Activated B cell treated with CpG ODN at 0.5 μM for 24 hours (primary cell): ENCODE measurements at regions not wholly inside any gene's neighbourhood (a gene's known extent, or its start where the extent isn't known, plus 50 kb on each side); places are given as distances from the start of the nearest gene placed in this dataset.

ENCODE experiments used
- ATAC-seq: fragments of 200-7000 bp; cut with Tn5 transposase; one replicate; pipeline ENCODE4 v1.10.0; 2021; ENCODE audit warnings: low read depth, mild to moderate bottlenecking, moderate library complexity
- CTCF ChIA-PET: fragments of 350-600 bp; sonication (Branson Sonifier 250); formaldehyde crosslinking; loops from one replicate; lab custom pipeline; 2021; ENCODE audit warnings: antibody characterized with exemption; lab: Charles Lee
- POLR2A ChIA-PET: fragments of 350-600 bp; sonication (Branson Sonifier 250); formaldehyde crosslinking; loops from one replicate; lab custom pipeline; 2021; ENCODE audit warnings: antibody characterized with exemption; lab: Charles Lee
- DNase-seq: peaks from one replicate; pipeline ENCODE4 v3.0.0; 2022
- H3K27ac Mint-ChIP-seq: one replicate; pipeline ENCODE4 v1.8.0; 2020; ENCODE audit warnings: mixed read lengths
- H3K27me3 Mint-ChIP-seq: one replicate; pipeline ENCODE4 v1.8.0; 2021; ENCODE audit warnings: mixed read lengths
- H3K36me3 Mint-ChIP-seq: one replicate; pipeline ENCODE4 v1.8.0; 2021; ENCODE audit warnings: low read depth, mixed read lengths
- H3K4me1 Mint-ChIP-seq: one replicate; pipeline ENCODE4 v1.8.0; 2021; ENCODE audit warnings: mixed read lengths
- H3K4me3 Mint-ChIP-seq: one replicate; pipeline ENCODE4 v1.8.0; 2020; ENCODE audit warnings: mild to moderate bottlenecking, mixed read lengths
- H3K9me3 Mint-ChIP-seq: one replicate; pipeline ENCODE4 v1.8.0; 2020; ENCODE audit warnings: mixed read lengths
- intact Hi-C: fragments of 100-400 bp; cut with micrococcal nuclease; formaldehyde crosslinking; loops from one replicate; pipeline ENCODE4 v1.15.1; 2024
- TF ChIP-seq, protein P1 (sequence below): fragments of 200-600 bp; IDR thresholded peaks from one replicate; pipeline ENCODE4 v1.8.0; 2022; ENCODE audit warnings: antibody characterized with exemption, mild to moderate bottlenecking

- no peaks in the 10 kb centered on the region for H3K27me3 Mint-ChIP-seq
- ChIA-PET CTCF (no interaction called here), POLR2A (no interaction called here)
- no peak for ATAC-seq
- H3K9me3 Mint-ChIP-seq = no peaks in the 10 kb centered on the region
- TF ChIP-seq, protein P1, sequence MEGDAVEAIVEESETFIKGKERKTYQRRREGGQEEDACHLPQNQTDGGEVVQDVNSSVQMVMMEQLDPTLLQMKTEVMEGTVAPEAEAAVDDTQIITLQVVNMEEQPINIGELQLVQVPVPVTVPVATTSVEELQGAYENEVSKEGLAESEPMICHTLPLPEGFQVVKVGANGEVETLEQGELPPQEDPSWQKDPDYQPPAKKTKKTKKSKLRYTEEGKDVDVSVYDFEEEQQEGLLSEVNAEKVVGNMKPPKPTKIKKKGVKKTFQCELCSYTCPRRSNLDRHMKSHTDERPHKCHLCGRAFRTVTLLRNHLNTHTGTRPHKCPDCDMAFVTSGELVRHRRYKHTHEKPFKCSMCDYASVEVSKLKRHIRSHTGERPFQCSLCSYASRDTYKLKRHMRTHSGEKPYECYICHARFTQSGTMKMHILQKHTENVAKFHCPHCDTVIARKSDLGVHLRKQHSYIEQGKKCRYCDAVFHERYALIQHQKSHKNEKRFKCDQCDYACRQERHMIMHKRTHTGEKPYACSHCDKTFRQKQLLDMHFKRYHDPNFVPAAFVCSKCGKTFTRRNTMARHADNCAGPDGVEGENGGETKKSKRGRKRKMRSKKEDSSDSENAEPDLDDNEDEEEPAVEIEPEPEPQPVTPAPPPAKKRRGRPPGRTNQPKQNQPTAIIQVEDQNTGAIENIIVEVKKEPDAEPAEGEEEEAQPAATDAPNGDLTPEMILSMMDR = no peak
- H3K36me3 Mint-ChIP-seq = no peaks in the 10 kb centered on the region
- DNase-seq = no peak
- intact Hi-C loops = loop anchor here (1.0 to 10.0 kb wide), 3 partner anchors 137 to 1263 kb away; partner anchors contain the start of gene SMARCA2
- peak overlapping the region; percentile 95 for H3K27ac Mint-ChIP-seq
- H3K4me1 Mint-ChIP-seq = peaks cover 27% of the 10 kb centered on the region
- H3K4me3 Mint-ChIP-seq = no peak overlapping the region
Measured at GRCh38 chr9:1877951-1878350, 137.2 kb upstream of the SMARCA2 start.

- no peak overlapping the region for H3K4me3 Mint-ChIP-seq
- POLR2A ChIA-PET = interaction anchor here (1.0 to 3.1 kb wide), 6 partner anchors 9 to 1648 kb away, joined by 3 to 25 read pairs (median 9); partner anchors contain the start of gene SMARCA2
- H3K9me3 Mint-ChIP-seq = no peaks in the 10 kb centered on the region
- no peak overlapping the region for H3K27ac Mint-ChIP-seq
- CTCF ChIA-PET = interaction anchor here (0.9 to 3.0 kb wide), 2 partner anchors 9 to 61 kb away, joined by 3 to 12 read pairs; no protein-coding TSS in a partner anchor
- no peaks in the 10 kb centered on the region for H3K27me3 Mint-ChIP-seq
- no peaks in the 10 kb centered on the region for H3K36me3 Mint-ChIP-seq
- H3K4me1 Mint-ChIP-seq = peaks cover 27% of the 10 kb centered on the region
- DNase-seq = no peak
- intact Hi-C loops = loop anchor here (1.0 to 10.0 kb wide), 3 partner anchors 136 to 1264 kb away; partner anchors contain the start of gene SMARCA2
- TF ChIP-seq, protein P1 = no peak
- peak; percentile 36 for ATAC-seq
Measured at GRCh38 chr9:1878811-1879210, 136.3 kb upstream of the SMARCA2 start.

DNA sequence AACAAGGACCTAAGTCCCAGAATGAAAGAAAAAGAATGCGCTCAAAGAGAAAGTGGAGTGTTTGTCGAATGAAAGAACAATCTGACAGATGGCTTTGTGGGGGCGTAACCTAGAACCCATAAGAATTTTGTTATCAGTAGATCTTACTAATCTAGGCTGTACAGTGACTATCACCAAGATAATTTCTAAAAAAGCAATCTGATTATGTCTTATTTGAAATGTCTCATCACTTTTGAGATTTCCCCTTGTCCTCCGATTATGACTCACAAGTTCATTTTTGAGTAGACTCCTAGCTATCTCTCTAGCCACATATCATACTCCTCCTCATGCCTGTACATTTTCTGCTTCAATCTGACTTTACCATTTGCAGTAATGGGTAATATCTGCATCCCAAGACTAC, 135.6 kb upstream of the SMARCA2 start:
- H3K4me3 Mint-ChIP-seq = no peak overlapping the region
- POLR2A ChIA-PET = interaction anchor here (0.6 to 3.1 kb wide), 9 partner anchors 10 to 175 kb away, joined by 3 to 25 read pairs (median 6); partner anchors contain the start of gene SMARCA2
- H3K4me1 Mint-ChIP-seq = peaks cover 27% of the 10 kb centered on the region
- DNase-seq (no peak), ATAC-seq (peak; percentile 53)
- CTCF ChIA-PET = interaction anchor here (1.7 to 3.0 kb wide), 2 partner anchors 16 to 60 kb away, joined by 3 to 12 read pairs; no protein-coding TSS in a partner anchor
- H3K27ac Mint-ChIP-seq = no peak overlapping the region
- TF ChIP-seq, protein P1 = no peak
- intact Hi-C loops = loop anchor here (2.0 to 10.0 kb wide), 2 partner anchors 135 to 1265 kb away; partner anchors contain the start of gene SMARCA2
- no peaks in the 10 kb centered on the region for H3K9me3 Mint-ChIP-seq
- H3K36me3 Mint-ChIP-seq = no peaks in the 10 kb centered on the region
- H3K27me3 Mint-ChIP-seq = no peaks in the 10 kb centered on the region

DNA sequence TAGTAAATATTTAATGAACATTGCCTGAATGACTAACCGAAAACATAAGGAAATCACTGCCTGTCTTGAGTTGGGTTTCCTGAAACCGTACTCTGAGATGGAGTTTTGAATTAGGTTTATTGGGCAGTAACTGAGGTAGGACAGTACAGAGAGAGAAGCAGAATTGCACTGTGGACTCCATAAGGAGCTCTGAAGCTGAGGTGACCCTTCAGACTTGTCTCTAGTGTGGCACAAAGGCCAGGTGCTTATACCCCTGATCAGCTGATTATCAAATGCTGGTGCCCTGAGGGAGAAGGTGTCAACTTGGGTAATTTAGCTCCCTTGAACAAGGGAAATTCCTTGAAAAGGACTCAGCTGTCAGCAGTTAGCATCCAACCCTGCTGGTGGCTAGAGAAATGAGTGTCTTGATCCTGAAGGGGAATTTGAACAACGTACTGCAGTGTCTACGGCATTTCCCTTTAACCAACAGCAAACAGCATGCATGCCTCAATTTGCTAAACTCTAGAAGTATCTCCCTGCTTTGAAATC, 135.0 kb upstream of the SMARCA2 start:
- ATAC-seq (peak; percentile 18), DNase-seq (no peak)
- no peaks in the 10 kb centered on the region for H3K9me3 Mint-ChIP-seq
- TF ChIP-seq, protein P1 = no peak
- ChIA-PET POLR2A (interaction anchor here (0.6 to 3.1 kb wide), 9 partner anchors 11 to 174 kb away, joined by 3 to 25 read pairs (median 6); partner anchors contain the start of gene SMARCA2), CTCF (interaction anchor here (0.8 to 3.0 kb wide), 3 partner anchors 10 to 60 kb away, joined by 3 to 12 read pairs (median 4); no protein-coding TSS in a partner anchor)
- no peak overlapping the region for H3K27ac Mint-ChIP-seq
- no peak overlapping the region for H3K4me3 Mint-ChIP-seq
- no peaks in the 10 kb centered on the region for H3K36me3 Mint-ChIP-seq
- no peaks in the 10 kb centered on the region for H3K27me3 Mint-ChIP-seq
- intact Hi-C loops = no loop called here
- H3K4me1 Mint-ChIP-seq = peaks cover 26% of the 10 kb centered on the region

DNA sequence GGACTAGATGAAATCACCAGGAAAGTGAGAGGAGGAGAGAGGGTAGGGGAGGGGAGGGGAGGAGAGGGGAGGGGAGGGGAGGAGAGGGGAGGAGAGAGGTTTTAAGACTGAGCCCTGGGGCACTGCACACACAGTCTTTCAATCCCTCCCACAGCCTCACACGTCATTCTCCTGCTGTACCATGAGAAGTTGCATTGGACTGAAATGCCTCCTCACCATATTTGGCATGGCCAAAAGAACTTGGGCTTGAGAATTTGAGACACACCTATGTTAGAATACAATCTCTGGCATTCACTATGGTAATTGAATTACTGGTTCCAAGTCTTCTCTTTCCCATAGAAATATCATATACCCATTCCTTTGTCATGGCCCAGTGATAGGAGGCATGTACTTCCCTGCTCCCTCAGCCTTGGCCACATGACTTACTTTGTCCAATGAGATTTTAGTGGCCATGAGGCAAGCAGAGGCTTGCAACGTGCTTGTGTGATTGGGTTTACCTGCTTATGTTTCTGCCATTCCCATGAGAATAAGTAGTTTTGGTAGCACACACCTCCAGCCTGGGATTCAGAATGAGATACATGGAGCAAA, 133.3 kb upstream of the SMARCA2 start:
- Mint-ChIP-seq H3K4me3 (no peak overlapping the region), H3K36me3 (no peaks in the 10 kb centered on the region), H3K9me3 (no peaks in the 10 kb centered on the region), H3K27ac (no peak overlapping the region), H3K4me1 (peaks cover 9% of the 10 kb centered on the region), H3K27me3 (no peaks in the 10 kb centered on the region)
- DNase-seq (no peak), ATAC-seq (no peak)
- CTCF ChIA-PET = no interaction called here
- intact Hi-C loops = no loop called here
- POLR2A ChIA-PET = no interaction called here
- TF ChIP-seq, protein P1 = no peak
